HCT116 (cell line): ENCODE measurements at regions not wholly inside any gene's neighbourhood (a gene's known extent, or its start where the extent isn't known, plus 50 kb on each side); places are given as distances from the start of the nearest gene placed in this dataset.

Experiments used
- ATAC-seq: fragments of 200-7000 bp; cut with Tn5 transposase; 2 replicates; pipeline ENCODE4 v1.9.1; 2020; ENCODE audit warnings: mild to moderate bottlenecking, moderate library complexity
- BruUV-seq: library from RNA; stranded (reverse); fragments of 400-500 nt; replicated peaks from 2 replicates; lab custom pipeline; 2021; lab: Mats Ljungman, UMichigan
- CTCF ChIA-PET: fragments of 300-600 bp; sonication (Branson Sonifier 250); formaldehyde crosslinking; loops from one replicate; lab custom pipeline; 2021; ENCODE audit warnings: antibody characterized with exemption; lab: Charles Lee
- POLR2A ChIA-PET: fragments of 300-600, 350-600 bp; sonication (Branson Sonifier 250); formaldehyde crosslinking; loops from one replicate; lab custom pipeline; 2021; ENCODE audit warnings: antibody characterized with exemption; lab: Charles Lee
- RAD21 ChIA-PET, 2 experiments: fragments of 300-600 bp; sonication (Branson Sonifier 250); formaldehyde crosslinking; loops; one replicate each; lab custom pipeline; 2023; ENCODE audit warnings: low total read pairs in 2 of 2; ENCODE audit not compliant: uncharacterized antibody in 2 of 2, unreplicated experiment in 2 of 2, low non-redundant PET in 1 of 2; lab: Charles Lee
- DNase-seq: peaks from one replicate; pipeline ENCODE4 v3.0.0-alpha.2; 2010; ENCODE audit warnings: low read depth, low spot score
- H2AFZ ChIP-seq: fragments of 200-600 bp; shearing (Covaris generic), sonication (generic); 2 replicates; pipeline ENCODE4 v1.6.1; 2017; ENCODE audit warnings: low read depth, mixed run types, mixed read lengths, antibody characterized with exemption, low read length; ENCODE audit not compliant: poor library complexity, severe bottlenecking
- H3K27ac ChIP-seq: 2 replicates; pipeline ENCODE4 v1.5.1; 2012; ENCODE audit warnings: low read depth, low read length
- H3K27me3 ChIP-seq: fragments of 200-600 bp; sonication (generic); 2 replicates; pipeline ENCODE4 v1.6.1; 2016; ENCODE audit warnings: mixed run types, low read length, mixed read lengths; ENCODE audit not compliant: insufficient read depth
- H3K36me3 ChIP-seq, 2 experiments: fragments of 200-500 bp in 1 of 2; fragments of 200-600 bp in 1 of 2; sonication (Bioruptor generic) in 1 of 2; sonication (generic) in 1 of 2; 2 replicates each; pipeline versions ENCODE4 v1.5.1 to v1.6.1; 2014 to 2016; ENCODE audit warnings: low read length in 2 of 2, inconsistent platforms in 1 of 2, mixed read lengths in 1 of 2, mixed run types in 1 of 2; ENCODE audit not compliant: insufficient read depth in 2 of 2, control insufficient read depth in 1 of 2
- H3K4me1 ChIP-seq, 2 experiments: fragments of 200-600 bp in 1 of 2; sonication (generic) in 1 of 2; 2 replicates each; pipeline versions ENCODE4 v1.5.1 to v1.6.1; 2012 to 2017; ENCODE audit warnings: low read length in 2 of 2, inconsistent platforms in 1 of 2, mild to moderate bottlenecking in 1 of 2, mixed read lengths in 1 of 2, mixed run types in 1 of 2, moderate library complexity in 1 of 2; ENCODE audit not compliant: insufficient read depth in 2 of 2, control insufficient read depth in 1 of 2
- H3K4me2 ChIP-seq: fragments of 200-600 bp; sonication (generic); 2 replicates; pipeline ENCODE4 v1.6.1; 2017; ENCODE audit warnings: mixed run types, low read length, mixed read lengths
- H3K4me3 ChIP-seq, 2 experiments: fragments of 200-600 bp in 1 of 2; sonication (generic) in 1 of 2; replicated peaks in 1 of 2; 2 replicates each; pipeline ENCODE4 v1.5.1; 2011 to 2016; ENCODE audit warnings: low read length in 2 of 2, control low read depth in 1 of 2, low read depth in 1 of 2, mild to moderate bottlenecking in 1 of 2, mixed read lengths in 1 of 2, mixed run types in 1 of 2
- H3K79me2 ChIP-seq: fragments of 200-600 bp; sonication (generic); 2 replicates; pipeline ENCODE4 v1.6.1; 2017; ENCODE audit warnings: mild to moderate bottlenecking, mixed run types, low read length, moderate library complexity, mixed read lengths; ENCODE audit not compliant: insufficient read depth
- H3K9ac ChIP-seq: fragments of 200-600 bp; sonication (generic); 2 replicates; pipeline ENCODE4 v1.6.1; 2016; ENCODE audit warnings: low read length, mixed read lengths
- H3K9me2 ChIP-seq: fragments of 200-600 bp; sonication (generic), shearing (Covaris generic); 2 replicates; pipeline ENCODE4 v1.6.1; 2017; ENCODE audit warnings: mixed run types, mild to moderate bottlenecking, moderate library complexity; ENCODE audit not compliant: insufficient read depth
- H3K9me3 ChIP-seq, 2 experiments: fragments of 200-500 bp in 1 of 2; fragments of 200-600 bp in 1 of 2; sonication (Bioruptor generic) in 1 of 2; sonication (generic) in 1 of 2; 2 replicates each; pipeline ENCODE4 v1.6.1; 2014 to 2017; ENCODE audit warnings: low read length in 2 of 2, mixed read lengths in 2 of 2, inconsistent platforms in 1 of 2, low read depth in 1 of 2, mild to moderate bottlenecking in 1 of 2, mixed run types in 1 of 2, moderate library complexity in 1 of 2; ENCODE audit not compliant: control insufficient read depth in 1 of 2, insufficient read depth in 1 of 2
- H4K20me1 ChIP-seq: fragments of 200-600 bp; sonication (generic), shearing (Covaris generic); 2 replicates; pipeline ENCODE4 v1.6.1; 2017; ENCODE audit warnings: mixed run types, mild to moderate bottlenecking, moderate library complexity; ENCODE audit not compliant: insufficient read depth
- ATF3 ChIP-seq: IDR thresholded peaks from 2 replicates; pipeline ENCODE4 v1.6.1; 2012
- CBX3 ChIP-seq: IDR thresholded peaks from 2 replicates; pipeline ENCODE4 v1.6.1; 2012; ENCODE audit warnings: low read depth
- EZH2phosphoT487 ChIP-seq: fragments of 200-600 bp; IDR thresholded peaks from 2 replicates; pipeline ENCODE4 v1.6.1; 2018; ENCODE audit warnings: antibody characterized with exemption, borderline replicate concordance
- FOSL1 ChIP-seq: IDR thresholded peaks from 2 replicates; pipeline ENCODE4 v1.6.1; 2012; ENCODE audit warnings: low read depth
- JUND ChIP-seq: IDR thresholded peaks from 2 replicates; pipeline ENCODE4 v1.6.1; 2012
- POLR2A ChIP-seq: IDR thresholded peaks from 2 replicates; pipeline ENCODE4 v1.7.0; 2011; ENCODE audit warnings: borderline replicate concordance; ENCODE audit not compliant: insufficient read depth, insufficient read length; ENCODE audit errors: extremely low read depth
- POLR2AphosphoS5 ChIP-seq: IDR thresholded peaks from 2 replicates; pipeline ENCODE4 v1.6.1; 2011; ENCODE audit warnings: mild to moderate bottlenecking, low read depth, low read length, moderate library complexity
- RAD21 ChIP-seq: IDR thresholded peaks from 2 replicates; pipeline ENCODE4 v1.6.1; 2012; ENCODE audit warnings: low read depth, mild to moderate bottlenecking
- REST ChIP-seq: IDR thresholded peaks from 2 replicates; pipeline ENCODE4 v1.6.1; 2012; ENCODE audit warnings: low read depth
- SIN3A ChIP-seq: IDR thresholded peaks from 2 replicates; pipeline ENCODE4 v1.6.1; 2012; ENCODE audit warnings: low read depth
- SP1 ChIP-seq: IDR thresholded peaks from 2 replicates; pipeline ENCODE4 v1.6.1; 2012; ENCODE audit warnings: low read depth
- SRF ChIP-seq: IDR thresholded peaks from 2 replicates; pipeline ENCODE4 v1.6.1; 2012; ENCODE audit warnings: low read depth
- YY1 ChIP-seq: IDR thresholded peaks from 2 replicates; pipeline ENCODE4 v1.6.1; 2011; ENCODE audit warnings: low read length, low read depth, moderate library complexity, mild to moderate bottlenecking; ENCODE audit not compliant: insufficient replicate concordance; ENCODE audit errors: extremely low read depth
- ZFX ChIP-seq: fragments of 450-650 bp; IDR thresholded peaks from 2 replicates; pipeline ENCODE4 v1.6.1; 2017
- ZNF274 ChIP-seq: fragments of 200-500 bp; sonication (Bioruptor generic); IDR thresholded peaks from 2 replicates; pipeline ENCODE4 v1.6.1; 2014; ENCODE audit warnings: mild to moderate bottlenecking, low read depth, low read length, inconsistent platforms
- intact Hi-C: fragments of 100-400 bp; cut with micrococcal nuclease; formaldehyde crosslinking; loops from 2 replicates; pipeline ENCODE4 v1.10.0; 2022
- TF ChIP-seq, protein P1 (sequence below), 3 experiments: fragments of 200-600 bp in 1 of 3; sonication (generic) in 1 of 3; IDR thresholded peaks in 2 of 3; conservative IDR thresholded peaks in 1 of 3; 2 replicates each; pipeline ENCODE4 v1.5.1; 2012 to 2017; ENCODE audit warnings: low read depth in 2 of 3, low read length in 2 of 3, antibody characterized with exemption in 1 of 3, borderline replicate concordance in 1 of 3, control low read depth in 1 of 3, mild to moderate bottlenecking in 1 of 3, mixed read lengths in 1 of 3, mixed run types in 1 of 3, moderate library complexity in 1 of 3; ENCODE audit not compliant: insufficient read depth in 1 of 3

- BruUV-seq = no TSS peak
- Histone ChIP-seq H2AFZ (no peak overlapping the region), H3K9me3 (no peaks in the 10 kb centered on the region)
- DNase-seq = no peak
- no peak for TF ChIP-seq EZH2phosphoT487
- TF ChIP-seq ATF3 = no peak
- TF ChIP-seq, protein P1, sequence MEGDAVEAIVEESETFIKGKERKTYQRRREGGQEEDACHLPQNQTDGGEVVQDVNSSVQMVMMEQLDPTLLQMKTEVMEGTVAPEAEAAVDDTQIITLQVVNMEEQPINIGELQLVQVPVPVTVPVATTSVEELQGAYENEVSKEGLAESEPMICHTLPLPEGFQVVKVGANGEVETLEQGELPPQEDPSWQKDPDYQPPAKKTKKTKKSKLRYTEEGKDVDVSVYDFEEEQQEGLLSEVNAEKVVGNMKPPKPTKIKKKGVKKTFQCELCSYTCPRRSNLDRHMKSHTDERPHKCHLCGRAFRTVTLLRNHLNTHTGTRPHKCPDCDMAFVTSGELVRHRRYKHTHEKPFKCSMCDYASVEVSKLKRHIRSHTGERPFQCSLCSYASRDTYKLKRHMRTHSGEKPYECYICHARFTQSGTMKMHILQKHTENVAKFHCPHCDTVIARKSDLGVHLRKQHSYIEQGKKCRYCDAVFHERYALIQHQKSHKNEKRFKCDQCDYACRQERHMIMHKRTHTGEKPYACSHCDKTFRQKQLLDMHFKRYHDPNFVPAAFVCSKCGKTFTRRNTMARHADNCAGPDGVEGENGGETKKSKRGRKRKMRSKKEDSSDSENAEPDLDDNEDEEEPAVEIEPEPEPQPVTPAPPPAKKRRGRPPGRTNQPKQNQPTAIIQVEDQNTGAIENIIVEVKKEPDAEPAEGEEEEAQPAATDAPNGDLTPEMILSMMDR (IDR thresholded peaks at IDR 0.05 in 2 of 3, conservative IDR thresholded peaks at IDR 0.05 in 1 of 3; ENCODE audit: borderline replicate concordance in 1 of 3, insufficient read depth in 1 of 3, low read depth in 2 of 3, low read length in 2 of 3) = peak in 2 of 3 experiments; percentile 18 to 21; a peak in 2 of 6 replicates
- no peak for TF ChIP-seq JUND
- no peak for TF ChIP-seq ZNF274
- no peak for TF ChIP-seq SRF
- TF ChIP-seq, all 23 proteins: peak for 1
- H3K9me2 ChIP-seq = no peaks in the 10 kb centered on the region
- ATAC-seq = no peak
- intact Hi-C loops = no loop called here
- H3K4me3 ChIP-seq = no peak overlapping the region
- peaks cover 16 to 24% of the 10 kb centered on the region in 2 experiments for H3K4me1 ChIP-seq
- no peak overlapping the region for H3K27ac ChIP-seq
- ChIA-PET RAD21 (no interaction called here), CTCF (no interaction called here), POLR2A (no interaction called here)
- H3K9ac ChIP-seq = no peak overlapping the region
- no peak overlapping the region for H3K4me2 ChIP-seq
- H3K79me2 ChIP-seq = no peaks in the 10 kb centered on the region
- no peaks in the 10 kb centered on the region for H4K20me1 ChIP-seq
- no peaks in the 10 kb centered on the region for H3K27me3 ChIP-seq
- H3K36me3 ChIP-seq = no peaks in the 10 kb centered on the region
These were observed 141.6 kb downstream of the DHX35 start for GRCh38 chr20:39103732-39104131.

DNA sequence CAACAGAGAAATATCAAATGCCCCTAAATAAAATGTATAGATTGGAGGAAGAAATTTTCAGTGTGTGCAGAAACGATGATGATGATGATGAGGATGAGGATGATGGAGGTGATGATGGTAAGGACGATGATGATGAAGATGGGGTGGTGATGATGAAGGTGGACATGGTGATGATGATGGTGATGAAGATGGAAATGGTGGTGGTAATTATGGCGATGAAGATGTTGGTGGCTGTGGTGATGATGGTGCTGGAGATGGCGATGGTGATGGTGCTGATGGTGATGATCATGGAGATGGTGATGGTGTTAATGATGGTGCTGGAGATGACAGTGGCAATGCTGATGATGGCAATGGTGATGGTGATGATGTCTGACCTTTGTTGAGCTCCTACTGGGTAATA lies 141.2 kb downstream of the DHX35 start:
- H3K27me3 ChIP-seq = no peaks in the 10 kb centered on the region
- no peak overlapping the region for H2AFZ ChIP-seq
- H3K79me2 ChIP-seq = no peaks in the 10 kb centered on the region
- ChIA-PET POLR2A (no interaction called here), RAD21 (no interaction called here), CTCF (no interaction called here)
- intact Hi-C loops = no loop called here
- BruUV-seq = no TSS peak
- H3K4me2 ChIP-seq = no peak overlapping the region
- no peak overlapping the region for H3K27ac ChIP-seq
- H3K9me2 ChIP-seq = no peaks in the 10 kb centered on the region
- H4K20me1 ChIP-seq = no peaks in the 10 kb centered on the region
- peaks cover 11 to 19% of the 10 kb centered on the region in 2 experiments for H3K4me1 ChIP-seq
- ATAC-seq (no peak), DNase-seq (no peak)
- no peak overlapping the region for H3K9ac ChIP-seq
- no peaks in the 10 kb centered on the region for H3K36me3 ChIP-seq
- no peak overlapping the region for H3K4me3 ChIP-seq
- no peaks in the 10 kb centered on the region for H3K9me3 ChIP-seq
- TF ChIP-seq FOSL1 = no peak
- no peak for TF ChIP-seq ZNF274
- TF ChIP-seq JUND = no peak
- no peak for TF ChIP-seq POLR2AphosphoS5
- TF ChIP-seq CBX3 = no peak
- TF ChIP-seq SRF = no peak
- TF ChIP-seq SIN3A = no peak
- TF ChIP-seq ATF3 = no peak
- no peak for TF ChIP-seq SP1
- TF ChIP-seq RAD21 = no peak
- no peak for TF ChIP-seq ZFX
- no peak for TF ChIP-seq YY1
- no peak for TF ChIP-seq REST
- no peak for TF ChIP-seq POLR2A
